ENCODE measurements at regions not wholly inside any gene's neighbourhood (a gene's known extent, or its start where the extent isn't known, plus 50 kb on each side); places are given as distances from the start of the nearest gene placed in this dataset.

DNA sequence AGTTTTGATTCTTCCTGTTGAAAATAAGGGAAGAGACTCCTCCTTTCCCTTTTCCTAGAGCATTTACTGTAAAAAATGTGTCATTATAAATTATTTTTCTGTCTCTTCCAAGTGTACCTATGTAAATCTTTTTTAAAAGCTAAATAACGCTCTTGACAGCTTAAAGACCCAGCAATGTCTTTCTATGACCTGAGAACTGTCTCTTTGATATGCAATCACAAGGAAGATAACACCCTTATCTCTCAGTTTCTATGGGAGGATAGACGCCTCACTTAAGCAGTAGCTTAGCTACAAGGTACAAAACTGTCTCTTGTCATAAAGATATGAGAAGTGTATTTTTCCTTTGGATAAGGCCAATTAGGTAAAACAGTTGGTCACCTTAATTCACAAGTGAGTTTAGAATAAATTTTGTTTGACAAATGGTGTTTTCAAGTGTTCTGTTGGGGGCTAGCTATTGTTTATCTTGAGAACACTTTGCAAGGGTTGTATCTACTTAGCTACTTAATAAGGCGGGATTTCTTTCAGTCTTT, 980.6 kb upstream of the EYS start:
- no peak for DNase-seq

DNA sequence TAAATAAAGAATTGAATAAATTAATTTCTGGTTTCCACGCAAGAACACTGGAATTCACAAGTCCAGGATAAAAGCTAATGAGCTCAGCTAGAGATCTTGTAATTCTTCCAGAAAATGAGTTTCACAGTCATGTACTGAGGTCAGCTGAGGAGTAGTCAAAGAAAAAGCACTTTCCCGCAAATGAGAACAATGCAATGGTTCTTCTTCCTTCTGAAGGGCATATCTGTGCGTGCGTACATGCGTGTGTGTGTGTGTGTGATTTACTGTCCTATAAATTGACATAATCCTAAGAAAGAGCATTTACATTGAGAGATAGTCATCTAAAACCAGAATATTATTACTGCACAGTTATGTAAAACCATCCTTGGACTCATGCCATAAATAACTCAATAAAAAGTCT, 968.9 kb upstream of the EYS start:
- DNase-seq, result no peak

DNA sequence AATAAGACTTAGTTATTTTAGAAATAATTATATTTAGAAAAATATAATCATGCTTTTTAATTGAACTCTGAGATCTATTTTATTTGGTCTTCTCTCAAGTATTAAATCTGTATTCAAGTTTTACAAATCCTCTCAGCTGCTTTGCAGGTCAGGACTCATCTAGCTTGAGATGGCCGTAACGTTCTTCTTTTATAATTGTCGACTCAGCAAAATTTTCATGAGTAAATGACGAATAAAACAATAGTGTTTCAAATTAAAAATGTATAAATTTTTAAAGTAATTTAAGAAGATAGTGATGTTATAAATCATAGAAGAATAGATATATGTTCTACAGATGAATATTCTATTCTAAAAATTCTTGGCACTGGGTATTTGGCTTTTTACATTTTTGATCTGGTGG, 957.1 kb upstream of the EYS start:
- DNase-seq, result no peak

DNA sequence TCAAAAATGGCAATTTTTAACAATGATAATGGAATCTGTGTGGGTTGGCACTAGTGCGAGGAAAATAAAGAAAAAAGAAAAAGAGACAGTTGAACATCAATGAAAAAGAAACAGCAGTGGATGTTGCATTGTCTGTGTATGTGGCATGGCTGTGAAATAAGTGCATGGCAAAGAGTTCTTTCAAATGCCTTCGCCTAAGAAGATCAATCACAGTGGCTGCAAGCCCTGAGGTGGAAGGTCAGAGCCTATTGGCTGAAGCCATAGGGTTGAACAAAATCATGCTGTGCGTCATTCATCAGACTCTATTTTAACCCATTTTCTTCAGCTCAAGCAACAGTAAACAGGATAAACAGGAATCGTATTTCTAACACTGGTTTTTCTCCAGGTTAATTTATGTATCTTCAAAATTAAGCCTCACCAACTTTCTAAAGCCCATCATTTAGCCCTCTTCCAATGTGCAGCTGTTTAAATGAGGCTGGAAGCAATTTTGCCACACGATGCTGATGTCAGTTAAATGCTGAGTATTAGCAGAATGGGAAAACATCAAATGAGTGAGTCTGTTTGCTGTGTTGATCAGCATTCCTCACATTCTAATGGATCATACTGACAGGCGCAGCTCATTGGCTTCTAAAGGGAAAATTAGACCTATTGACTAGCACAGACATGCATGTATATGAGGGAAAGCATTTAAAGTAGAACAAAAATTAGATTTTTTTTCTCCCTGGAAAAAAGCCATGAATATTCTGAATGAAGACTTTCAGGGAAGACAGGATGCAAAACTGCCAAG, 955.9 kb upstream of the EYS start:
- DNase-seq, result no peak

DNA sequence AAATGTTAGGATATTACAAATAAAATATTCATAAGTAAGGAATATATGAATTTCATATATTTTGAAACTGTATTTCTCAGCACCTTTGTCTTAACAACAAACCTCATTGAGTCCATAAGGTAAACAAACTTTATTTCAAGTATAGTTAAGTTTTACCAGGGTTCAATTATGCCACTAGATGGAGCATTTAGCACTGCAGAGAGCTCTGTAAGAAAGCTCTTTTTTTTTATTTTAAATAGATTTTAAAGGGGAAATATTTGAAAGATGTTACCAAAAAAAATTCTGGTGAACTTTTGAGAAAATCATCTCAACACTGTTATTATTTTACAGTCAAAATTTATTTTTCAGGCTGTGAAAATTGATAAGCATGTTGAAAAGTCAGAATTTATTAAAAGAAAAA, 955.2 kb upstream of the EYS start:
- no peak for DNase-seq

DNA sequence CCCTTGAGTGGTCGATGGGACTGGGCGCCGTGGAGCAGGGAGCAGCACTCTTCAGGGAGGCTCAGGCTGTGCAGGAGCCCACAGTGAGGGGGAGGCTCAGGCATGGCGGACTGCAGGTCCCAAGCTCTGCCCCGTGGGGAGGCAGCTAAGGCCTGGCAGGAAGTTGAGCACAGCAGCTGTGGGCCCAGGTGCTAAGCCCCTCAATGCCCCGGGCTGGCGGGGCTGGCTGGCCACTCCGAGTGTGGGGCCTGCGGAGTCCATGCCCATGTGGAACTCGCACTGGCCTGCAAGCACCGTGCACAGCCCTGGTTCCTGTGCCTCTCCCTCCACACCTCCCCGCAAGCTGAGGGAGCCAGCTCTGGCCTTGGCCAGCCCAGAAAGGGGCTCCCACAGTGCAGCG, 948.4 kb upstream of the EYS start:
- DNase-seq, result no peak

DNA sequence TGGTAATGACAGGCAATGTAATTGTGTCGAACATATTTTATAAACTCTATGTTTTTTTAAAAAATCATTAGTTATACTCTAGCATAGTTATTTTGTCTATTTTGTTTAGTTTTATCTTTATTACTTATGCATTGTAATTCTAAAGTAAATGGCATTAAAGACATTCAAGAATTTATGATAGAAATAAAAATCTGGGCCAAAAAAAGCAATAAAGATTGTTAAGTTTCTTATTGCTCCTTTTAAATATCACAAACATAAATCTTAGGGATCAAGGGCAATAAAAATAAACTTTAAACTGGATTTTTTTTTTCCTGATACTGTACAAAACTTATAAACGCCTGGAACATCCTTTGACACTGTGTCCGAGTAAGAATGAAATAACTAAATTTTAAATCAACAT, 931.5 kb upstream of the EYS start:
- no peak for DNase-seq

DNA sequence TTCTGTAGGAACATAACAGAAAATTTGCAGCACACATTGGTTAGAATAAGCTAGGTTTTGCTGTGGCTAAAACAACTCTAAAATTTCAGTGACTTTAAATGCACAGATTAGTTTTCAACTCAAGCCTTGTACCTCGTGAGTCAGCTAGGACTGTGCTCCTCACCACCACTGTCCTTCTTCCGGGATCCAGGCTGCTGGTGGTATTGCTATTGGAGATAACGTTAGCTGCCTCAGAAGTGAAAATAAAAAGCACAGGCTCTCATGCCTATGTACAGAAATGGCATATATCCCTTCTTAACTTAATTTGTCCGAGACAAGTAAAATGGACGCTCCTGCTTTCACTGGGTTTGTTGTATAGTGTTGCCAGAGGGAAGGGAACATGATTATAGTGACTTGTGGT, 931.1 kb upstream of the EYS start:
- DNase-seq, result no peak

DNA sequence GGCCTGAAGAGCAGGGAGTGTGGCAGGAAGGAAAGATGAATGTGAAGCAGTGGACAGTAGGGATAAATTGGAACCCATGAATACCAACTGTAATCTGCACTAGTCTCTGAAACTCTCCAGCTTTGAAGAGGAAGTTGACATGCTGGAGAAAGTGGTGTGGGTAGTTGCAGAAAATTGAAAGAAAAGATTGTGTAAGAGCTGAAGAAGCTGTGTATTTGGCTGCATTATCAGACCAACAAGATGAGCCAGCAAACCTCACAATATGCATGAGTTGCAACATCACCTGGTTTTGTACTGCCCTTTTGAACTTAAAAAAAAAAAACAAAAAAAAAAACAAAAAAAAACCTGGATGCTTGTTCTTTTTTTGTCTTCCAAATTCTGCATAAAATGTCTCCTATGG, 921.9 kb upstream of the EYS start:
- no peak for DNase-seq

DNA sequence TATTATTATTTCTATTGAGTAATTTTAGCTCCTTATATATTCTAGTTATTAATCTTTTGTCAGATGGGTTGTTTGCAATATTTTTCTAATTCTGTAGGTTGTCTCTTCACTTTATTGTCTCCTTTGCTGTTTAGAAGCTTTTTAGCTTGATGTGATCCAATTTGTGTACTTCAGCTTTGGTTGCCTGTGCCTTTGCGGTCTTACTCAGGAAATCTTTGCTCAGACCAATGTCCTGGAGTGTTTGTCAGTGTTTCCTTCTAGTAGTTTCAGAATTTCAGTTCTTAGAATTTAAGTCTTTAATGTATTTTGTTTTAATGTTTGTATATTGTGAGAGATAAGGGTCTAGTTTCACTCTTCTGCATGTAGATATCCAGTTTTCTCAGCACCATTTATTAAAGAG, 916.0 kb upstream of the EYS start:
- DNase-seq, result no peak

DNA sequence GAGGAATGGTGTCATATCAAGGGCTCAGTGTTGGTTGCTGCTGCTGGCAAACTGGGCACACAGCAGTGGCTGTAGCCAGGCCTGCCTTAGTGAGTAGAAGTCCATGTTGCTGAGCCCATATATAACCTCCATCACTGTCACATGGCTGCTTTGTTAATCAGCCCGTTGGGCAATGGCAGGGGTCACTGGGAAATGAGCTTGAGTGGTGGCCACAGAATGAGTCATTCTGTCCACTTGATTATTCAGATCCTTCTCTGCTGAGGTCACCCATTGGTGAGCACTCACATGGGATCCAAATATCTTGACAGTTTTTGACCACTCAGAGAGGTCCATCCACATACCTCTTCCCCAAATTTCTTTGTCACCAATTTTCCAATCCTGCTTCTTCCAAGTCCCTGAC, 898.9 kb upstream of the EYS start:
- no peak for DNase-seq

DNA sequence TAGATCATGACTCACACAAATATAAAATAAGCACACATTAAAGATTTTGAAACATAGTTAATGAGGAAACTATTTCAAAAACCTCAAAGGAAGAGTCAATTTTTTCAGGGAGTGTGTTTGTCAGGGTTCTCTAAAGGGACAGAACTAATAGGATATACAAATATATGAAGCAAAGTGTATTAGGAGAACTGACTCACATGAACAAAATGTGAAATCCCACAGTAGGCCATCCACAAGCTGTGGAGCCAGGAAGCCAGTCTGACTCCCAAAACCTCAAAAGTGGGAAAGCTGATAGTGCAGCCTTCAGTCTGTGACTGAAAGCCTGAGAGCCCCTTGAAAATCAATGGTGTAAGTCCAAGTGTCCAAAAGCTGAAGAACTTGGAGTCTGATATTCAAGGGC, 898.0 kb upstream of the EYS start:
- DNase-seq, result no peak

DNA sequence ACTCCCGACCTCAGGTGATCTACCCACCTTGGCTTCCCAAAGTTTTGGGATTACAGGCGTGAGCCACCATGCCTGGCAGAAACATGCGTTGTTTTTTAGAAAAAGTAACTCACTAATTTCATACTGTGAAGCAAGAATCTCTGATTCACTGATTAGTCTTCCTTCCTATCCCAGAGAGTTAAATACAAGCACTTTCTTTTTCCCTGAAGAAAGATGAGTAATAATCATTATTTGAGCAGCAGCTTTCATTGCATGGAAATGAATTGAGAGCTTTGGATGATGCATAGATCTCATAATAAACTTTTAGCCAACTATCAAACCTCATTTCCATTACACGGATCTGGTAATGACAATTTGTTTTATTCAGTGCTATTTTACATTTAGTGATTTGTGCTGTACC, 892.5 kb upstream of the EYS start:
- DNase-seq, result no peak

DNA sequence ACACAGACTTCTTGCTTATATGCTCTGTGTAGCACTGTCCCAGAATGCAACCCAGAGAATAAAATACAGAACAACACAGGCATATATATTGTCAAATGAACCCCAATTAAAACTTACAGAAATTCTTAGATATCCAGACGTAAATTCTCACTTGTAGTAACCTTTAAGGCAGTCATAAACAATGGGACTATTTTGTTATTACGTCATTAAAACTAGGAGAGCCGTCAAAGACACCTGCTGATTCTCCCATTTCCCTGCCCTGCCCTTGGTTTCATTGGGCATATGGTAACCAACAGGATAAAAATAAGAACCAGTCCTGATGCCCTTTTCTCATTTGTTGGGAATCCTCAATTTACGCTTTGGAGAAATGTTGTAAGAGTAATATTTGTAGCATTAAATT, 871.3 kb upstream of the EYS start:
- no peak for DNase-seq

DNA sequence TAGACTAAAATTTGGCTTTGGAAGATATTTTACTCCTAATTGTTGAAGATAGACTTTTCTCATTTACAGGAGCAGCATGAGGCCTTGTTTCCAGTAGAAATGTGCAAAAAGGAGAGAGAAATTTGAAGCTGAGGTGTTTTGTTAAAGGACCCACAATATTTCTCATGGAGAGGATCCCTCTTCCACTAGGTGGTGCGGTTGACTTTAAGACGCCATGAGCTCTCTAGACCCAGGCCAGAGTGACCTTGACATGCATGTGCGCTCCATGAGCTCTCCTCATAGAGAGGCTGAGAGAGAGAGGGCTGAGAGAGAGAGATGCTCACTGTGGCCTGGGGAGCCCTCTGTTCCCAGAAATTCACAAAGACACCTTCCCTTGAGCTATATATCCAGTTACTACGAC, 861.2 kb upstream of the EYS start:
- no peak for DNase-seq

DNA sequence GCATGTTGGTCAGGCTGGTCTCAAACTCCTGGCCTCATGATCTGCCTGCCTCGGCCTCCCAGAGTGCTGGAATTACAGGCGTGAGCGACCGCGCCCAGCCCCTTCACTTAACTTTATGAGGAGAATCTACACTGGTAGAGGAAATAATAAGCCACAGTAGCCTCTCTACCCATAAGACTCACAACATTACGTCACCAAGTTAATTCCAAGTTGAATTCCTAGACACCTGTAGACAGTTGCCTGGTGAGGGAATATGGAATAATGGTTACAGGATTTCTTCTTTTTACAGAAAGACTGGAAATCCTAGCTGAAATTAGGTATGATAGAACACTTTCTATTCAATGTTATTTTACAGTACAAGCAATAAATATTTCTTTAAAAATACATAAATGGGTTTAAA, 854.5 kb upstream of the EYS start:
- no peak for DNase-seq

DNA sequence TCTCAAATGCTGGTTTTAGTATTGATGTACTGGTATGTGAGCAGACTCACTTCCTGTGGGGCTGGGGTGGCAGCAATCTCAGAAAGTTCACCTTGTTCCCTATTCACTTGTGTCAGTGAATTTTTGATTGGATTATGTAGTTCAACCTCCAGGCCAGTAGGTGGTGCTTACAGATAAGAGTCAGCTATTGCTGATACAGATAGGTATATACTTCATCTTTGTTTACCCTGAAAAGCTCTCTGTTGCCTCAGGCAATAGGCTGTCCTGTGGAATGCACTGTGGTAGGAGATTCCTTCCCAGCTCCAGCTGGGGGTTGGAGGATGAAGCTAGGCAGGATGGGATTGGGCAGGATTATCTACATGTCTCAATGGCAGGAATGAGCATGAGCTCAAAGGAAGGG, 851.2 kb upstream of the EYS start:
- DNase-seq, result no peak

DNA sequence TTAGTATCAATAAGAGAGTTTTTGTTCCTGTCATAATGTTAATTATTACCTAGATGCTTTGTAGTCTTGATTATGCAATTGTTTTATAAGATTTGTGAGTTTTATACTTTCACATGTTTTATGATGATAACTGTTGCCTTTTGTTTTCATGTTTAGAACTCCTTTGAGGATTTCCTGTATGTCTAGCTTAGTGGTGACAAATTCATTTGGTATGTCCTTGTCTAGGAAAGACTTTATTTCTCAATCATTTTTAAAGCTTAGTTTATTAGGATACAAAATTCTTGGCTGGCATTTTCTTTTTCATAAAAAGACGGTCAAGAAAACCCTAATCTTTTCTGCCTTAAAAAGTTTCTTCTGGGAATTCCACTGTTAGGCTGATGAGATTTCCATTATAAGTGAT, 849.9 kb upstream of the EYS start:
- no peak for DNase-seq

DNA sequence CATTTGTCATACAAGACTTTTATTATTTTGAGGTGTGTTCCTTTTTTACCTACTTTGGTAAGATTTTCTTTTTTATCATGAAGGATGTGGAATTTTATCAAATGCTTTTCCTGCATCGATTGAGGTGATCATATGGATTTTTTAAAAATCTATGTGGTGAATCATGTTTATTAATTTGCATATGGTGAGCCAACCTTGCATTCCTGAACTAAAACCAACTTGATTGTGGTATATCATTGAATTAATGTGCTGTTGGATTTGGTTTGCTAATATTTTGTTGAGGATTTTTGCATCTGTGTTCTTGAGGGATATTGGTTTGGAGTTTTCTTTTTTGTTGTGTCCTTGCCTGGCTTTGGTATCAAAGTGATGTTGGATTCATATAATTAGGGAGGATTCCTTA, 848.1 kb upstream of the EYS start:
- DNase-seq, result no peak

DNA sequence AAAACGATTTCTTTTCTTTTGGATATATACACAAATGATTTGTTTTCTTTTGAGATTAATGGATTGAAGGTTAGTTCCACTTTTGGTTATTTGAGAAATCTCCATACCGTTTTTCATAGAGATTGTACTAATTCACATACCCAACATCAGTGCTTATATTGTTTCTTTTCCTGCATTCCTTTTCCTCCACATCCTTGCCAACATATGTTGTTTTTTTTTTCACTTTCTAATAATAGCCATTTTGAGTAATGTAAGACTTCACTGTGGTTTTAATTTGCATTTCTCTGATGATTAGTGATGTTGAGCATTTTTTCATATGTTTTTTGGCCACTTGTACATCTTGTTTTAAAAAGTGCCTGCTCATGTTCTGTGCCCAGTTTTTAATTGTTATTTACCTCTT, 846.4 kb upstream of the EYS start:
- DNase-seq, result no peak

DNA sequence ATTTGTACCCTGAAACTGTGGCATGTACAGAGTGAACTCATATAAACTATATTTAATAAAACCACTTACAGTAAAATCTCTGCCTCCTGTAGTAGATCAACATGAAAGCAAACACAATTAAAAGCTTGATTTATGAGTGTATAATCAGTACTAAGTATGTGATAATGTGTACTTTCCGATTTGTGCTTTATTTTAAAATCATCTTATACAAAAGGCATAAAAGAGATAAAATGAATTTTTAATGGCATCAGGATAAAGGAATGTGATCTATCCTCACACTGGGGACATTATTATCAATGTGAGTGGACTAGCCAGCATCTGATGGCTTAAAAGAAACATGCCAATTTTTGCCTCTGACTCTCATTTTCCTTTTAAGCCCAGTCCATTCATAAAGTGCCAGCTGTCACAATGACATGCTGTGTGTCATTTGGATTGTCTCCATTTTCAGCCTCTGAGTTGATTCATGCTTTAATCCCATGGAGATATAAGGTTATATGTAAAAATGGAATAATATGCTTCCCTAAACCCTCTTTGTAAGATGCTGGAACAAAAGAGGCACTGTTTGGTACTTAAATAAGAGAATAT, 831.6 kb upstream of the EYS start:
- no peak for DNase-seq

DNA sequence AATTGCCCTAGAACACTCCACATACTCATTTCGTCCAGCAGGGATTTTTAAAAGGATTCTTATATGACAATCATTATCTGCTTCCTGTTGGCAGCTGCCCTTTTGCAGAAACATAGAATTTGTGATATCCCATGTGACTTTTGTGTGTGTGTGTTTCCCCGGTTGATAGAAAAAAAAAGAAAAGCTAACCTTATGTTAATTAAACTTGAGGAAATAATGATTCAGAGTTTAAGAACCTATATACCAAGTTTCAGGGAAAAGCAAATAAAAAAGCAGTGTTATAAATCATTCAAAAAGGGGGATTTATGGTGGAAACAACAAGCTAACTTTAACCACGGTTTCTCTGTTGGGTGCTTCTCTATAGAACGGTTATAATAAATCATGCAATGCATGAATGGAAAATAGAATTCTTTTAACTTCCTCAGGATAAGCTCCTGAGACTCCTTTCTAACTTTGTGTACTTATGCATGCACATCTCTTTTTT, 826.9 kb upstream of the EYS start:
- DNase-seq, result no peak

DNA sequence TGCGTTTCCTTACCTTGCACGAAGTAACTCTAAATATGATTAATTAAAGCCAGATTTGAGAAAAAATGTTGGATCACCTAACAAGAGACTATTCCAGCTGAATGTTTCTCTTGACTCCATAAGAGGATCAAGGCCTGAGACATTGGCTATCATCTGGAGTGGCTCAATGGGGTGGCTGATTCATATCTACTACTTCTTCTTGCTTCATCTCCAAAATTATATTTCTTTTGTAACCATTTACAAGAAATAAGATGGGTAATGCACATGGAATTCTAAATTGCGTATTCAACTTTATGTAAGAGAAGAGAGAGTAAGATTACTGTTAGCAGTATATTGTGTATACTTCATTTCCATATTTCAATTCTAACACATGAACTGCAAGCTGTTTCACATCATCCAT, 819.0 kb upstream of the EYS start:
- DNase-seq, result no peak

DNA sequence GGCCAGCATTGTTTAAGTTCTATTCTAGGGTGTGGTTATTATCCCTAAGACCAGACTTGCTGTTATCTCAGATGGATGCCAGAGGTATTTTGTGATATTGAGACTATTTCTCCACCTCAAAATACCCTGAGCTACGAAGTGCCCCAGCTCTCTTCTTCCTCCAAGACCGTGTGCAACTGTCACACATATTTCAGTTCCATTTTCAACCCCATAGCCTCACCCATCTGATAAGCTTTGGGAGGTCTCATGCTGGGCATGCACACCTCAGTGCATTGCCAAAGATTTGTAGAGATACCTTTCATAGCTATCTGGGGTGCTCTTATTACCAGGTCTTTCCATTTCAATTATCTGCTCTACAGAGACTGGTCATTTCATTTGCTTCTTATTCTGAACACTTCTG, 815.8 kb upstream of the EYS start:
- no peak for DNase-seq

DNA sequence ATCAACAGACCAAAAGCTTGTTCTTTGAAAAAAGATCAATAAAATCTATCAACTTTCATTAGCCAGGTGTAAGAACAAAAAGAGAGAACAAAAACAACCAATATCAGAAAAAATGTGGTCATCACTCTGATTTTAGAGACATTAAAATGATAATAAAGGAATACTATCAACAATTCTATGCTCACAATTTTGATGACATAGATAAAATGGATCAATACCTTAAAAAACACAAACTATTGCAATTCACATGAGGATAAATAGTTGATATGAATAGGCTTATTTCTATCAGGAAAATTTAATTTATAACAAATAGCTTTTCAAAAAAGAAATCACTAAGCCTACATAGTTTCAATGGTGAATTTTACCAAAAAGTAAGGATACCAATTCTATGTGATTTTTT, 809.4 kb upstream of the EYS start:
- DNase-seq, result no peak
